ENCODE measurements at regions not wholly inside any gene's neighbourhood (a gene's known extent, or its start where the extent isn't known, plus 50 kb on each side); places are given as distances from the start of the nearest gene placed in this dataset.

DNA sequence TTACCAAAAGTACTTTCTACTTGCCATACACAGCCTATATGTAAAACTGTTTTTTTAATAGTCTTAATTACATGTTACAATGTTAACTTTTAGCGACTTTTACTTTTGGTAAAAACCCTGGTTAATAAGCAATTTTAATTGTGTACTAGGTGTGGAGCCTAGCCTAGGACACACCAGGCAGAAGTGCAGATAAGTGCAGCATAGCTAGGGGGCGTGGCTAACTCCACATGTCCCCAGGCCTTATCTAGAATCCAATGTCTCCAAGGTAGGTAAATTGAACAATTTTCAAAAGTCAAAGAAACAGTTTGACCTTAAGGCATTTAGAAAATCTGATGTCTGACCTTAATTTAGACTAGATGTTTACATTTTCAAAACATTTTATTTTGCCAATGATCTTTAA lies 858.7 kb downstream of the CCSER2 start:
- peak; percentile 19 for DNase-seq (ENCODE audit: low spot score)
- no peak overlapping the region for H3K4me3 ChIP-seq
- H4K20me1 ChIP-seq (ENCODE audit: insufficient read depth, poor library complexity, severe bottlenecking): no peaks in the 10 kb centered on the region
- H3K36me3 ChIP-seq (replicated peaks; ENCODE audit: insufficient read depth, low read depth): no peaks in the 10 kb centered on the region
- no peaks in the 10 kb centered on the region for H3K9me2 ChIP-seq (replicated peaks; ENCODE audit: insufficient read depth)
- H3K9me3 ChIP-seq (ENCODE audit: low read depth): peaks cover 10% of the 10 kb centered on the region
- no peaks in the 10 kb centered on the region for H3K79me2 ChIP-seq
- H2AFZ ChIP-seq: no peak overlapping the region
- no peak overlapping the region for H3K27ac ChIP-seq
- WGBS (ENCODE audit: low lambda C conversion rate, missing lambda C conversion rate): 77% methylated on average over 2 of the region's 2 CpGs
- no peak overlapping the region for H3K4me2 ChIP-seq
- TF ChIP-seq EZH2phosphoT487 (IDR thresholded peaks at IDR 0.05; ENCODE audit: low read depth, severe bottlenecking, unreplicated experiment) (no peak), EZH2 (IDR thresholded peaks at IDR 0.05; ENCODE audit: borderline replicate concordance) (no peak)
- TF ChIP-seq, protein P1, sequence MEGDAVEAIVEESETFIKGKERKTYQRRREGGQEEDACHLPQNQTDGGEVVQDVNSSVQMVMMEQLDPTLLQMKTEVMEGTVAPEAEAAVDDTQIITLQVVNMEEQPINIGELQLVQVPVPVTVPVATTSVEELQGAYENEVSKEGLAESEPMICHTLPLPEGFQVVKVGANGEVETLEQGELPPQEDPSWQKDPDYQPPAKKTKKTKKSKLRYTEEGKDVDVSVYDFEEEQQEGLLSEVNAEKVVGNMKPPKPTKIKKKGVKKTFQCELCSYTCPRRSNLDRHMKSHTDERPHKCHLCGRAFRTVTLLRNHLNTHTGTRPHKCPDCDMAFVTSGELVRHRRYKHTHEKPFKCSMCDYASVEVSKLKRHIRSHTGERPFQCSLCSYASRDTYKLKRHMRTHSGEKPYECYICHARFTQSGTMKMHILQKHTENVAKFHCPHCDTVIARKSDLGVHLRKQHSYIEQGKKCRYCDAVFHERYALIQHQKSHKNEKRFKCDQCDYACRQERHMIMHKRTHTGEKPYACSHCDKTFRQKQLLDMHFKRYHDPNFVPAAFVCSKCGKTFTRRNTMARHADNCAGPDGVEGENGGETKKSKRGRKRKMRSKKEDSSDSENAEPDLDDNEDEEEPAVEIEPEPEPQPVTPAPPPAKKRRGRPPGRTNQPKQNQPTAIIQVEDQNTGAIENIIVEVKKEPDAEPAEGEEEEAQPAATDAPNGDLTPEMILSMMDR (IDR thresholded peaks at IDR 0.05; ENCODE audit: poor library complexity): no peak
- no peaks in the 10 kb centered on the region for H3K27me3 ChIP-seq
- no peaks in the 10 kb centered on the region for H3K4me1 ChIP-seq (ENCODE audit: insufficient read depth)

DNA sequence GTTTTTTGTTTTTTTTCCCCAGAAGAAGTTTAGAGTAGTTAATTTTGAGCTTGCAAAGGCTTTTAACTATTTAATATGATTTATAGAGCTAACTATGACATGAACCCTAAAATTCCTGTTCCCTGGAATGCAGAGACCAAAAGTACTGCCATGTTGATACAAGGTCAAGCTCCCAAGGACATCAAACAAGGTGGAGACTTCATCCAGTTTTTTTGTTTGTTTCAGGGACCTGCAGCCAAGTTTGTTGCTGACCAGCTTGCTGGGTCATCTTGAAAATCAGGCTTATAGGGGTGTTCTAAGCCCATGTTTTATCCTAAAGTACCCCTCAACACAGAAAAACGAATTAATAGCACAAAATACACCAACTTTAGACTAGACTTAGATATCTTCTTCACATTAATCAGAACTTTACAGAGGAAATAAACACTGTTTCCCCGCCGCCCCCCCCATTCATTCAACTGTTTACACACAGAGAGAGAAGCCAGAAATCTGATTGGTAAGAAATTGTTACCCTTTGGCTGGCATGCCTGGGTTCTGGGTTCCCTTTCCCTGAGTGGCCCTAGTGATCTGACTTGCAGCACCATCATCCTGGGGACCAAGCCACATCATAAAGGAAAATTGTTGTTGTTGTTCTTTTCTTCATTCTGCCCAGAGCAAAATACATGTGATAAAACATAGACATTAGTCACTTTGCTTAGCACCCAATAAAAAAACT lies 860.5 kb downstream of the CCSER2 start:
- no peaks in the 10 kb centered on the region for H3K36me3 ChIP-seq (replicated peaks; ENCODE audit: insufficient read depth, low read depth)
- no peaks in the 10 kb centered on the region for H3K27me3 ChIP-seq
- no peak for DNase-seq (ENCODE audit: low spot score)
- no peak overlapping the region for H3K27ac ChIP-seq
- no peak overlapping the region for H3K4me2 ChIP-seq
- no peaks in the 10 kb centered on the region for H3K79me2 ChIP-seq
- H3K9me2 ChIP-seq (replicated peaks; ENCODE audit: insufficient read depth): no peaks in the 10 kb centered on the region
- H4K20me1 ChIP-seq (ENCODE audit: insufficient read depth, poor library complexity, severe bottlenecking): no peaks in the 10 kb centered on the region
- 77% methylated on average over 3 of the region's 3 CpGs for WGBS (ENCODE audit: low lambda C conversion rate, missing lambda C conversion rate)
- no peak overlapping the region for H2AFZ ChIP-seq
- no peaks in the 10 kb centered on the region for H3K4me1 ChIP-seq (ENCODE audit: insufficient read depth)
- H3K9me3 ChIP-seq (ENCODE audit: low read depth): peaks cover 10% of the 10 kb centered on the region
- TF ChIP-seq EZH2 (IDR thresholded peaks at IDR 0.05; ENCODE audit: borderline replicate concordance) (no peak), EZH2phosphoT487 (IDR thresholded peaks at IDR 0.05; ENCODE audit: low read depth, severe bottlenecking, unreplicated experiment) (no peak)
- TF ChIP-seq, protein P1 (IDR thresholded peaks at IDR 0.05; ENCODE audit: poor library complexity): no peak
- H3K4me3 ChIP-seq: no peak overlapping the region

DNA sequence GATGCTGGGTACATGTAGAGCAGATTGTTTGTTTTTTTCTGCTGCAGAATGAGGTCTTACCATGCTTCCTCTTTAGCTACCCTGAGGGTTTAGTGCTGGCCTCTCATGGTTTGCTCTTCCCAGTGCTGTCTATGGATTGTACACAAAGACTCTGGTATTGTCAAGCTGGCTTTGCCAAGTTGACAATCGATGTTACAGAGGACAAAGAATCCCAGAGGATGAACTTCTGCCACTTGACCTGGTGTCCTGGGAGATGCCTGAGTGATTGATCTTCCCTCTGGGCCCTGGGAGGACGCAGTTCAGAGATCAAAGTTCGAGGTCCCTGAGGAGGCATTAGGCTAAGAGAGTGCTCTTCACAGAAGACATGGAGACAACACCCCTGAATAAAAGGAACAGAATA lies 865.4 kb downstream of the CCSER2 start:
- Histone ChIP-seq H3K4me3 (no peak overlapping the region), H3K9me2 (replicated peaks; ENCODE audit: insufficient read depth) (no peaks in the 10 kb centered on the region), H3K27ac (no peak overlapping the region), H3K79me2 (no peaks in the 10 kb centered on the region), H4K20me1 (ENCODE audit: insufficient read depth, poor library complexity, severe bottlenecking) (no peaks in the 10 kb centered on the region), H2AFZ (no peak overlapping the region), H3K4me2 (no peak overlapping the region), H3K9me3 (ENCODE audit: low read depth) (no peaks in the 10 kb centered on the region), H3K36me3 (replicated peaks; ENCODE audit: insufficient read depth, low read depth) (no peaks in the 10 kb centered on the region), H3K27me3 (no peaks in the 10 kb centered on the region), H3K4me1 (ENCODE audit: insufficient read depth) (no peaks in the 10 kb centered on the region)
- DNase-seq (ENCODE audit: low spot score): no peak
- 54% methylated on average over 3 of the region's 3 CpGs for WGBS (ENCODE audit: low lambda C conversion rate, missing lambda C conversion rate)
- TF ChIP-seq EZH2phosphoT487 (IDR thresholded peaks at IDR 0.05; ENCODE audit: low read depth, severe bottlenecking, unreplicated experiment) (no peak), EZH2 (IDR thresholded peaks at IDR 0.05; ENCODE audit: borderline replicate concordance) (no peak)
- TF ChIP-seq, protein P1 (IDR thresholded peaks at IDR 0.05; ENCODE audit: poor library complexity): no peak
